ENCODE measurements at regions not wholly inside any gene's neighbourhood (a gene's known extent, or its start where the extent isn't known, plus 50 kb on each side); places are given as distances from the start of the nearest gene placed in this dataset.

GRCh38 chr6:104541411-104541810 is 318.3 kb downstream of the HACE1 start:
- Histone ChIP-seq H3K27ac (ENCODE audit: low read depth, low read length) (no peak overlapping the region), H3K4me1 (ENCODE audit: control insufficient read depth, insufficient read depth, low read length) (no peaks in the 10 kb centered on the region), H3K9ac (ENCODE audit: extremely low read depth, low read length, poor library complexity, severe bottlenecking) (no peak overlapping the region), H3K36me3 (ENCODE audit: control insufficient read depth, insufficient read depth, low read length) (no peaks in the 10 kb centered on the region), H3K4me3 (ENCODE audit: low read length) (no peak overlapping the region), H3K9me3 (ENCODE audit: control insufficient read depth, low read length) (no peaks in the 10 kb centered on the region), H3K27me3 (ENCODE audit: control insufficient read depth, insufficient read depth, low read length, poor library complexity, severe bottlenecking) (no peaks in the 10 kb centered on the region)
- Mint-ChIP-seq H3K4me3 (no peak overlapping the region), H3K27me3 (ENCODE audit: insufficient read depth) (no peaks in the 10 kb centered on the region), H3K9me3 (no peaks in the 10 kb centered on the region), H3K4me1 (peaks cover 10% of the 10 kb centered on the region), H3K27ac (no peak overlapping the region), H3K36me3 (ENCODE audit: low read depth) (no peaks in the 10 kb centered on the region)
- DNase-seq: no peak
- WGBS, 2 experiments (ENCODE audit: insufficient coverage in 1 of 2, insufficient read length in 1 of 2): 86 to 100% methylated on average over 1 of the region's 1 CpG
- TF ChIP-seq CTCF (conservative IDR thresholded peaks at IDR 0.05): no peak

- no peak overlapping the region for H3K4me3 ChIP-seq (ENCODE audit: low read length)
- H3K27ac ChIP-seq (ENCODE audit: low read depth, low read length): no peak overlapping the region
- no peaks in the 10 kb centered on the region for H3K36me3 Mint-ChIP-seq (ENCODE audit: low read depth)
- TF ChIP-seq CTCF (conservative IDR thresholded peaks at IDR 0.05): no peak
- peaks cover 10% of the 10 kb centered on the region for H3K4me1 Mint-ChIP-seq
- DNase-seq: no peak
- H3K27me3 ChIP-seq (ENCODE audit: control insufficient read depth, insufficient read depth, low read length, poor library complexity, severe bottlenecking): no peaks in the 10 kb centered on the region
- no peaks in the 10 kb centered on the region for H3K9me3 ChIP-seq (ENCODE audit: control insufficient read depth, low read length)
- H3K4me3 Mint-ChIP-seq: no peak overlapping the region
- H3K36me3 ChIP-seq (ENCODE audit: control insufficient read depth, insufficient read depth, low read length): no peaks in the 10 kb centered on the region
- H3K9me3 Mint-ChIP-seq: no peaks in the 10 kb centered on the region
- no peaks in the 10 kb centered on the region for H3K27me3 Mint-ChIP-seq (ENCODE audit: insufficient read depth)
- H3K27ac Mint-ChIP-seq: no peak overlapping the region
- H3K4me1 ChIP-seq (ENCODE audit: control insufficient read depth, insufficient read depth, low read length): no peaks in the 10 kb centered on the region
- H3K9ac ChIP-seq (ENCODE audit: extremely low read depth, low read length, poor library complexity, severe bottlenecking): no peak overlapping the region
Observed at GRCh38 chr6:104540743-104541142, 319.0 kb downstream of the HACE1 start.

- no peaks in the 10 kb centered on the region for H3K9me3 Mint-ChIP-seq
- TF ChIP-seq CTCF (conservative IDR thresholded peaks at IDR 0.05): no peak
- Histone ChIP-seq H3K36me3 (ENCODE audit: control insufficient read depth, insufficient read depth, low read length) (no peaks in the 10 kb centered on the region), H3K9ac (ENCODE audit: extremely low read depth, low read length, poor library complexity, severe bottlenecking) (no peak overlapping the region), H3K27me3 (ENCODE audit: control insufficient read depth, insufficient read depth, low read length, poor library complexity, severe bottlenecking) (no peaks in the 10 kb centered on the region), H3K9me3 (ENCODE audit: control insufficient read depth, low read length) (no peaks in the 10 kb centered on the region), H3K27ac (ENCODE audit: low read depth, low read length) (no peak overlapping the region), H3K4me1 (ENCODE audit: control insufficient read depth, insufficient read depth, low read length) (no peaks in the 10 kb centered on the region), H3K4me3 (ENCODE audit: low read length) (no peak overlapping the region)
- no peak overlapping the region for H3K4me3 Mint-ChIP-seq
- H3K4me1 Mint-ChIP-seq: no peaks in the 10 kb centered on the region
- H3K27me3 Mint-ChIP-seq (ENCODE audit: insufficient read depth): no peaks in the 10 kb centered on the region
- H3K27ac Mint-ChIP-seq: no peak overlapping the region
- no peak for DNase-seq
- no peaks in the 10 kb centered on the region for H3K36me3 Mint-ChIP-seq (ENCODE audit: low read depth)
Observed at GRCh38 chr6:104539173-104539572, 320.5 kb downstream of the HACE1 start.
